ENCODE measurements at regions not wholly inside any gene's neighbourhood (a gene's known extent, or its start where the extent isn't known, plus 50 kb on each side); places are given as distances from the start of the nearest gene placed in this dataset.
"Not testable (repeated sequence)": the region's sequence is repeated elsewhere in the genome, so short reads cannot be mapped to it uniquely, and the experiment has no call there.

GRCh38 chr5:104080646-104081175 lies 518.1 kb upstream of the NUDT12 start:
- H3K9me3 ChIP-seq (ENCODE audit: insufficient read depth, low read length): no peaks in the 10 kb centered on the region
- TF ChIP-seq EZH2phosphoT487 (IDR thresholded peaks at IDR 0.05; ENCODE audit: low read depth): no peak
- TF ChIP-seq, protein P1, sequence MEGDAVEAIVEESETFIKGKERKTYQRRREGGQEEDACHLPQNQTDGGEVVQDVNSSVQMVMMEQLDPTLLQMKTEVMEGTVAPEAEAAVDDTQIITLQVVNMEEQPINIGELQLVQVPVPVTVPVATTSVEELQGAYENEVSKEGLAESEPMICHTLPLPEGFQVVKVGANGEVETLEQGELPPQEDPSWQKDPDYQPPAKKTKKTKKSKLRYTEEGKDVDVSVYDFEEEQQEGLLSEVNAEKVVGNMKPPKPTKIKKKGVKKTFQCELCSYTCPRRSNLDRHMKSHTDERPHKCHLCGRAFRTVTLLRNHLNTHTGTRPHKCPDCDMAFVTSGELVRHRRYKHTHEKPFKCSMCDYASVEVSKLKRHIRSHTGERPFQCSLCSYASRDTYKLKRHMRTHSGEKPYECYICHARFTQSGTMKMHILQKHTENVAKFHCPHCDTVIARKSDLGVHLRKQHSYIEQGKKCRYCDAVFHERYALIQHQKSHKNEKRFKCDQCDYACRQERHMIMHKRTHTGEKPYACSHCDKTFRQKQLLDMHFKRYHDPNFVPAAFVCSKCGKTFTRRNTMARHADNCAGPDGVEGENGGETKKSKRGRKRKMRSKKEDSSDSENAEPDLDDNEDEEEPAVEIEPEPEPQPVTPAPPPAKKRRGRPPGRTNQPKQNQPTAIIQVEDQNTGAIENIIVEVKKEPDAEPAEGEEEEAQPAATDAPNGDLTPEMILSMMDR (IDR thresholded peaks at IDR 0.05; ENCODE audit: low read depth, low read length): no peak
- no peak overlapping the region for H3K9ac ChIP-seq (ENCODE audit: low read length)
- H3K27me3 ChIP-seq (ENCODE audit: low read depth, low read length): no peaks in the 10 kb centered on the region
- no peaks in the 10 kb centered on the region for H3K4me1 ChIP-seq (ENCODE audit: low read length)
- no peaks in the 10 kb centered on the region for H3K36me3 ChIP-seq (replicated peaks; ENCODE audit: low read depth, low read length)
- no peak overlapping the region for H3K27ac ChIP-seq (ENCODE audit: low read length)
- H3K4me2 ChIP-seq (ENCODE audit: low read length): no peak overlapping the region
- no peaks in the 10 kb centered on the region for H4K20me1 ChIP-seq (ENCODE audit: insufficient read depth, low read length)
- no peak overlapping the region for H2AFZ ChIP-seq (ENCODE audit: low read depth, low read length)
- no peaks in the 10 kb centered on the region for H3K79me2 ChIP-seq (ENCODE audit: low read length)
- no peak overlapping the region for H3K4me3 ChIP-seq (ENCODE audit: low read length)

GRCh38 chr5:104079861-104080645 lies 517.5 kb upstream of the NUDT12 start:
- H3K79me2 ChIP-seq (ENCODE audit: low read length); H3K27me3 ChIP-seq (ENCODE audit: low read depth, low read length); H3K4me2 ChIP-seq (ENCODE audit: low read length); H3K4me3 ChIP-seq (ENCODE audit: low read length); H4K20me1 ChIP-seq (ENCODE audit: insufficient read depth, low read length); H3K4me1 ChIP-seq (ENCODE audit: low read length); H3K27ac ChIP-seq (ENCODE audit: low read length); H3K9me3 ChIP-seq (ENCODE audit: insufficient read depth, low read length); H2AFZ ChIP-seq (ENCODE audit: low read depth, low read length); H3K36me3 ChIP-seq (replicated peaks; ENCODE audit: low read depth, low read length); H3K9ac ChIP-seq (ENCODE audit: low read length): not testable (repeated sequence)

DNA sequence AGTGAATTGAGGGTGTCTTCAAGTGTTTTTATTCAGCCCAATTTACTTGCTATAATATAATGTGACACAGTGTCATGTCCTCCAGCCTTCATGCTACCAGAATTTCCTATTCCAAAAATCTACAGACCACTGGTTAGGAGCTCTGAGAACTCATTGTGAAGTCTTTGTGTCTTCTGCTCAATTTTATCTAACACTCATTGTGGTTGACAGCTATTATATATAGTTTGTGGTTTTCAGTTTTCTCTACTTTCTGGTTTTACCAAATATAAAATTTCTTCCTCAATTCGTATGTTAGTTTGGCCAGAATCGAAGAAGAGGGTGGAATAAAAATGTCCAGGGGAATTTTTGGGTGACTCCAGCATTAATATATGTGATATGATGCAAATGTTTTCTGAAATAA lies 509.3 kb upstream of the NUDT12 start:
- no peaks in the 10 kb centered on the region for H3K4me1 ChIP-seq (ENCODE audit: low read length)
- no peak overlapping the region for H3K4me3 ChIP-seq (ENCODE audit: low read length)
- no peaks in the 10 kb centered on the region for H4K20me1 ChIP-seq (ENCODE audit: insufficient read depth, low read length)
- no peak overlapping the region for H3K4me2 ChIP-seq (ENCODE audit: low read length)
- no peak overlapping the region for H3K9ac ChIP-seq (ENCODE audit: low read length)
- H3K9me3 ChIP-seq (ENCODE audit: insufficient read depth, low read length): no peaks in the 10 kb centered on the region
- no peak overlapping the region for H3K27ac ChIP-seq (ENCODE audit: low read length)
- H3K27me3 ChIP-seq (ENCODE audit: low read depth, low read length): no peaks in the 10 kb centered on the region
- H2AFZ ChIP-seq (ENCODE audit: low read depth, low read length): no peak overlapping the region
- no peak for TF ChIP-seq EZH2phosphoT487 (IDR thresholded peaks at IDR 0.05; ENCODE audit: low read depth)
- TF ChIP-seq, protein P1 (IDR thresholded peaks at IDR 0.05; ENCODE audit: low read depth, low read length): no peak
- no peaks in the 10 kb centered on the region for H3K79me2 ChIP-seq (ENCODE audit: low read length)
- no peaks in the 10 kb centered on the region for H3K36me3 ChIP-seq (replicated peaks; ENCODE audit: low read depth, low read length)

GRCh38 chr5:104062621-104063377 lies 500.2 kb upstream of the NUDT12 start:
- no peak overlapping the region for H3K27ac ChIP-seq (ENCODE audit: low read length)
- H4K20me1 ChIP-seq (ENCODE audit: insufficient read depth, low read length): no peaks in the 10 kb centered on the region
- H3K4me3 ChIP-seq (ENCODE audit: low read length): no peak overlapping the region
- no peaks in the 10 kb centered on the region for H3K27me3 ChIP-seq (ENCODE audit: low read depth, low read length)
- no peak overlapping the region for H3K9ac ChIP-seq (ENCODE audit: low read length)
- TF ChIP-seq, protein P1 (IDR thresholded peaks at IDR 0.05; ENCODE audit: low read depth, low read length): no peak
- no peak for TF ChIP-seq EZH2phosphoT487 (IDR thresholded peaks at IDR 0.05; ENCODE audit: low read depth)
- no peaks in the 10 kb centered on the region for H3K4me1 ChIP-seq (ENCODE audit: low read length)
- no peak overlapping the region for H3K4me2 ChIP-seq (ENCODE audit: low read length)
- H3K79me2 ChIP-seq (ENCODE audit: low read length): no peaks in the 10 kb centered on the region
- no peaks in the 10 kb centered on the region for H3K36me3 ChIP-seq (replicated peaks; ENCODE audit: low read depth, low read length)
- H2AFZ ChIP-seq (ENCODE audit: low read depth, low read length): no peak overlapping the region
- no peaks in the 10 kb centered on the region for H3K9me3 ChIP-seq (ENCODE audit: insufficient read depth, low read length)
